Prostate gland (tissue), 2 donors: ENCODE measurements at regions not wholly inside any gene's neighbourhood (a gene's known extent, or its start where the extent isn't known, plus 50 kb on each side); places are given as distances from the start of the nearest gene placed in this dataset.

Experiments used
- POLR2A ChIP-seq: fragments of 450-650 bp; IDR thresholded peaks from one replicate; pipeline ENCODE4 v1.6.1; 2016; ENCODE audit warnings: antibody characterized with exemption, mild to moderate bottlenecking
- TF ChIP-seq, protein P1 (sequence below), 4 experiments: fragments of 200-600 bp in 2 of 4; fragments of 450-650 bp in 2 of 4; sonication (generic) in 2 of 4; IDR thresholded peaks; 1 replicate in 3 of 4; 2 replicates in 1 of 4; pipeline ENCODE4 v1.5.1; 2016 to 2019; ENCODE audit warnings: antibody characterized with exemption in 4 of 4, mild to moderate bottlenecking in 2 of 4, moderate library complexity in 2 of 4

DNA sequence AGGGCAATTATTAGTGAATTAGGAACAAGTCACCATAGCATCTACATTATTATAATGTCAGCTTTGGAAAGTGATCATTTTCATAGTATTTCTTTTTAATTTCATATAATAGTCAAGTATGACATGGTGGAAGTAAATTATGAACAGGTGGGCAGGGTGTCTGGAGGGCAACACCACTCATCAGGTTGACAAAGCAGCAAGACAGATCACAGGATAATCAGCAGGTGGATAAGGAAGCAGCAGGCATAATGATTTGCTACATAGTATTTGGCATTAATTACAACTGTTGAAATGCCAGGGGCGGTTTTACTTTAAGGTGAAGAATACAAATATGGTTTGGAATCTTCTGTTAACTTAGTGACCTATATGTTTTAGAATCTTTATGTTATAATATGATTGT lies 1342.2 kb downstream of the PLA2G4A start:
- TF ChIP-seq, protein P1, sequence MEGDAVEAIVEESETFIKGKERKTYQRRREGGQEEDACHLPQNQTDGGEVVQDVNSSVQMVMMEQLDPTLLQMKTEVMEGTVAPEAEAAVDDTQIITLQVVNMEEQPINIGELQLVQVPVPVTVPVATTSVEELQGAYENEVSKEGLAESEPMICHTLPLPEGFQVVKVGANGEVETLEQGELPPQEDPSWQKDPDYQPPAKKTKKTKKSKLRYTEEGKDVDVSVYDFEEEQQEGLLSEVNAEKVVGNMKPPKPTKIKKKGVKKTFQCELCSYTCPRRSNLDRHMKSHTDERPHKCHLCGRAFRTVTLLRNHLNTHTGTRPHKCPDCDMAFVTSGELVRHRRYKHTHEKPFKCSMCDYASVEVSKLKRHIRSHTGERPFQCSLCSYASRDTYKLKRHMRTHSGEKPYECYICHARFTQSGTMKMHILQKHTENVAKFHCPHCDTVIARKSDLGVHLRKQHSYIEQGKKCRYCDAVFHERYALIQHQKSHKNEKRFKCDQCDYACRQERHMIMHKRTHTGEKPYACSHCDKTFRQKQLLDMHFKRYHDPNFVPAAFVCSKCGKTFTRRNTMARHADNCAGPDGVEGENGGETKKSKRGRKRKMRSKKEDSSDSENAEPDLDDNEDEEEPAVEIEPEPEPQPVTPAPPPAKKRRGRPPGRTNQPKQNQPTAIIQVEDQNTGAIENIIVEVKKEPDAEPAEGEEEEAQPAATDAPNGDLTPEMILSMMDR (IDR thresholded peaks at IDR 0.05): no peak
- no peak for TF ChIP-seq POLR2A
